ENCODE measurements at regions not wholly inside any gene's neighbourhood (a gene's known extent, or its start where the extent isn't known, plus 50 kb on each side); places are given as distances from the start of the nearest gene placed in this dataset.

DNA sequence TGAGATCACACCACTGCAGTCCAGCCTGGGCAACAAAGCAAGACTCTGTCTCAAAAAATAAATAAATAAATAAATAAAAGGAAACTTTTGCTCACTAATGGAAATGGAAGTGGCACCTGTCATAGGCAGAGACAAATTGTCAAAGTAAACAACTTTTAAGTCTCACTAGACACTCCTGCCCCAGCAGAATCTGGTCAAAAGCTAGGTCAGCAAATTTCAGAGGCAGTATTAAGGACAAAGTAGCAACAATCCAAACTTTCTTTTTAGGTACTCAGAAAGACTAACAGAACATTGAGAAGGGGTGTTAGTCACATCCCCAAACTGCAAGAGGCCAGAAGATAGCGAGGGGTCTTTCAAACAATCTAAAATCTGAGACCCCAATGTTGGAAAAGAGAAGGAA, 101.4 kb upstream of the MSX2 start:
- Mint-ChIP-seq H3K27me3 (peaks cover 9% of the 10 kb centered on the region), H3K4me1 (ENCODE audit: unreplicated experiment) (peaks cover 68% of the 10 kb centered on the region), H3K9me3 (no peaks in the 10 kb centered on the region)

DNA sequence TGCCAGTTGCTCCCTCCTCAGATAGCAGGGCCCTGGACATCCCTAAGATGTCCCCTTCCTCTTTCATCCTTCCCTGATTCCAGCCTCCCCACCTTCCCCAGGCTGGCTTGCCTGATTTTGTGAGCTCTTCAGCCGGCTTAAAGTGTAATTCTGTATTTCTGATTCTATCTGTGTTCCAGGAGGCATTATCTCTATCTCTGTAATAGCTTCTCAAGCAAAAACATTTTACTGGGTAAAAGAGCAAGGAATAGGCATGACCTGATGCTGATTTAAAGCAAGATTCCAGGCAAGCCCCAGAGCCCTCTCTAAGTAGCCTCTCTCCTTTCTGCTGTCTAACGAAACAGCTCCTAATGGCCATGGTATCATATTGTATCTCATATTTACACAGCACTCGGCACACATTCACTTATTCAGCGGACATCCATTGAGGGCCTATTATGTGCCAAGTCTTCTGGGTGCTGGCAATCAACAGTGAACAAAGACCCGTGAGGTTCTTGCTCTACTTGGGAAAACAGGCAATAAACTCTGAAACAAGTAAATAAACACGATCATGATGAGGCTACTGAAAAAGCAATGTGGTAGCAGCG, 100.9 kb upstream of the MSX2 start:
- no peaks in the 10 kb centered on the region for H3K36me3 Mint-ChIP-seq
- peaks cover 9% of the 10 kb centered on the region for H3K27me3 Mint-ChIP-seq

More for the DNA sequence above, 101.4 kb upstream of the MSX2 start:
- no peak for DNase-seq (ENCODE audit: extremely low spot score, unreplicated experiment)
- H3K4me3 Mint-ChIP-seq: no peak overlapping the region
- peak overlapping the region; percentile 40 for H3K27ac Mint-ChIP-seq
- H3K36me3 Mint-ChIP-seq: no peaks in the 10 kb centered on the region
- TF ChIP-seq, protein P1, sequence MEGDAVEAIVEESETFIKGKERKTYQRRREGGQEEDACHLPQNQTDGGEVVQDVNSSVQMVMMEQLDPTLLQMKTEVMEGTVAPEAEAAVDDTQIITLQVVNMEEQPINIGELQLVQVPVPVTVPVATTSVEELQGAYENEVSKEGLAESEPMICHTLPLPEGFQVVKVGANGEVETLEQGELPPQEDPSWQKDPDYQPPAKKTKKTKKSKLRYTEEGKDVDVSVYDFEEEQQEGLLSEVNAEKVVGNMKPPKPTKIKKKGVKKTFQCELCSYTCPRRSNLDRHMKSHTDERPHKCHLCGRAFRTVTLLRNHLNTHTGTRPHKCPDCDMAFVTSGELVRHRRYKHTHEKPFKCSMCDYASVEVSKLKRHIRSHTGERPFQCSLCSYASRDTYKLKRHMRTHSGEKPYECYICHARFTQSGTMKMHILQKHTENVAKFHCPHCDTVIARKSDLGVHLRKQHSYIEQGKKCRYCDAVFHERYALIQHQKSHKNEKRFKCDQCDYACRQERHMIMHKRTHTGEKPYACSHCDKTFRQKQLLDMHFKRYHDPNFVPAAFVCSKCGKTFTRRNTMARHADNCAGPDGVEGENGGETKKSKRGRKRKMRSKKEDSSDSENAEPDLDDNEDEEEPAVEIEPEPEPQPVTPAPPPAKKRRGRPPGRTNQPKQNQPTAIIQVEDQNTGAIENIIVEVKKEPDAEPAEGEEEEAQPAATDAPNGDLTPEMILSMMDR (conservative IDR thresholded peaks at IDR 0.05): no peak

DNA sequence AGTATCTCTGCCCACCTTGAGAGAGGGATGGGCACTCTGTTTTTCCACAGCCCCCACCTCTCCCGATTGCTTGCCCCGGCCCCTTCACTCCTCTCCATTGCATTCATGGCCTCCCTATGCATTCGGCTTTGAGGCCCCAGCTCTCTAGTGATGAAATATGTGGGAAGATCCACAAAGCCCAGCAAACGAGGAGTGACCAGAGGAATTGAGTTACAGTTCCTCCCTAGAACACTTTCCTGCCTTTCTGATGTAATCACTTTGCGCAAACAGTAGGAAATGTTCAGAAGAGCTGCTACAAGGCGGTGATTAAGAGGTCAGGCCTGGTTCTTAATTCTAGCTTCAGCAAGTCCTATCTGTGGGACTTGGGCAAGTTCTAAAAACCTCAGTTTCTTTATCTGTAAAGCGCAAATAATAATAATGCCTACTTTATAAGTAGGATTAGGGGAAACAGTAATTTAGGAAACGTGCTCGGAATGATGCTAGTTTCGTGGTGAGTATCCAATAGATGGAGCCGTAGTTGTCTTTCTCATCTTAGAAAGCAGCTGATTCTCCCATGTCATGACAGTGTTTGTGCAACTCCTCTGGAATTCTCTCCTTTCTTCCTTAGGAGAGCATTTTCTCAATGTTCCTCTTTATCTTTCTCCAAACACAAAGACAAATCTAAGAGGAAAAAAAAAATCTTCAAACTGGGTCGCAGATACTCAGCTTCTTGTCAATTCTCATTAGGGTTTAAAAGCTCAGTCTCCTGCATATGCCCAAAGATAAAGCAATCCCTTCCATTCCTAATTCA, 99.5 kb upstream of the MSX2 start:
- no peak for DNase-seq (ENCODE audit: extremely low spot score, unreplicated experiment)
- Mint-ChIP-seq H3K27me3 (peaks cover 8% of the 10 kb centered on the region), H3K27ac (no peak overlapping the region), H3K4me1 (ENCODE audit: unreplicated experiment) (peaks cover 49% of the 10 kb centered on the region), H3K9me3 (no peaks in the 10 kb centered on the region), H3K36me3 (no peaks in the 10 kb centered on the region), H3K4me3 (peak overlapping the region; percentile 63)
- TF ChIP-seq, protein P1 (conservative IDR thresholded peaks at IDR 0.05): no peak

More for the DNA sequence above, 100.9 kb upstream of the MSX2 start:
- TF ChIP-seq, protein P1 (conservative IDR thresholded peaks at IDR 0.05): no peak
- Mint-ChIP-seq H3K9me3 (no peaks in the 10 kb centered on the region), H3K27ac (peak overlapping the region; percentile 40), H3K4me3 (no peak overlapping the region), H3K4me1 (ENCODE audit: unreplicated experiment) (peaks cover 63% of the 10 kb centered on the region)
- no peak for DNase-seq (ENCODE audit: extremely low spot score, unreplicated experiment)

DNA sequence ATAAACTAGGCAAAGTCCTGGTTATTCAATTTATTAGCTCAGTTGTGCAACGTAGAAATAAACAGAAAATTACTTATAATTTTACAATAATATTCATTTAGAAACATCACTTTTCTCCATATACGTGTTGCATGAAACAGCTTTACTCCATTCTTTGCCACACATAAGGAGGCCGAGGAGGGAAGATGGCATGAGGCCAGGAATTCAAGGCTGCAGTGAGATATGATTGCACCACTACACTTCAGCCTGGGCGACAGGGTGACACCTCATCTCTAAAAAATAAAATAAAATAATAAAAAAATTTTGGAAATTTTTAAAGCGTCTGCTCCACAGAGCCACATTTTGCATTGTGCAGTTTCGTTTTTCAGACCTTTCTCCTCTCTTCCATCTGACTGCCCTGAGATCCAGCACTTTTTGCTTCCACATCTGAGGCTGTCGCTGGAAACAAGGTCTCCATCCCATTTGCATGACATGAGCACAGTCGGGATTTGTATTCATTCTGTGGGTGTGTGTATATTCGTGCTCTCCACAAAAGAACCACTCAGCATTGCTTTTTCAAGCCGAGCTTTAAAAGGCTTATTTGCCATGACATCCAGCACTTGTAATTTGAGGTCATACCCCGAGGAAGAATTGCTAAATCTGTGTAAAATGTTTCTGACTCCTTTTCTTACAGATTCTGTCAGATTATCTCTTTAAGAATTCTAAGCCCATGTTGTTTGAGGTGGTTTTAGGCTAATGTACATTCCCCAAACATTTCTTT, 98.6 kb upstream of the MSX2 start:
- no peak for DNase-seq (ENCODE audit: extremely low spot score, unreplicated experiment)
- Mint-ChIP-seq H3K27ac (peak overlapping the region; percentile 19), H3K27me3 (peaks cover 4% of the 10 kb centered on the region), H3K4me3 (peak overlapping the region; percentile 70), H3K4me1 (ENCODE audit: unreplicated experiment) (peaks cover 43% of the 10 kb centered on the region), H3K36me3 (no peaks in the 10 kb centered on the region), H3K9me3 (no peaks in the 10 kb centered on the region)
- TF ChIP-seq, protein P1 (conservative IDR thresholded peaks at IDR 0.05): no peak

DNA sequence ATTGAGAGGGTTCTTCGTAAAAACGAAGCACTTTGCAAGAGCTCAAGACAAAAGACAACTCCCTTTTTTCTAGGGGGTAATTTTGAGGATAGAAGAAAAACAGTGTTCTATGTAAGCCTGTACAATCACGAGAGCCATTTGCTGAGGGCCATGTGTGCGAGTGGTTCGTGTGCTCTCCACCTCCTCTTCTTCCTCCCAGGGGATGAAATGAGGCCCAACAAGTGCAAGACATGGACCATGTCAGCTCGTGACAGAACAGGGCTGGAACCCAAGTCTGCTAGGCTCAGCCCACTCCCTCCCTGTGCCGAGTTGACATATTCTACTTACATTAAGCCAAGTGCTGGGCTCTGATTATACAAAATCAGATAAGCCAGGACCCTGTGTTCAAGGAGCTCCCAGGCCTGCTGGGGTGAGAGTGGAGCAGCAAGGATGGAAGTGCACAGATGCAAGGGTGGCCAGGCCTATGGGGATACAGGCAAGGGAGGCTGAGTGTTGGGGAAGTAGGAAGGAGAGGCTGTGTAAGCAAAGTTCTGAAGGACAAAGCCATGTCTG, 97.9 kb upstream of the MSX2 start:
- DNase-seq (ENCODE audit: extremely low spot score, unreplicated experiment): no peak
- peak overlapping the region; percentile 70 for H3K4me3 Mint-ChIP-seq
- H3K9me3 Mint-ChIP-seq: no peaks in the 10 kb centered on the region
- TF ChIP-seq, protein P1 (conservative IDR thresholded peaks at IDR 0.05): no peak
- H3K27ac Mint-ChIP-seq: peak overlapping the region; percentile 19
- no peaks in the 10 kb centered on the region for H3K36me3 Mint-ChIP-seq
- peaks cover 4% of the 10 kb centered on the region for H3K27me3 Mint-ChIP-seq
- H3K4me1 Mint-ChIP-seq (ENCODE audit: unreplicated experiment): peaks cover 40% of the 10 kb centered on the region
